ENCODE measurements at regions not wholly inside any gene's neighbourhood (a gene's known extent, or its start where the extent isn't known, plus 50 kb on each side); places are given as distances from the start of the nearest gene placed in this dataset.

GRCh38 chr7:34309584-34309983 is 348.4 kb upstream of the NPSR1 start:
- DNase-seq (ENCODE audit: low spot score) = no peak
- ATAC-seq (ENCODE audit: low FRiP score) = no peak
- no peak for TF ChIP-seq CTCF (IDR thresholded peaks at IDR 0.05)

- ATAC-seq (ENCODE audit: low FRiP score) (no peak), DNase-seq (ENCODE audit: low spot score) (no peak)
- TF ChIP-seq CTCF (IDR thresholded peaks at IDR 0.05) = no peak
Measured at GRCh38 chr7:34311591-34311990, 346.4 kb upstream of the NPSR1 start.

GRCh38 chr7:34312624-34313023 is 345.4 kb upstream of the NPSR1 start:
- ATAC-seq (ENCODE audit: low FRiP score) = no peak
- no peak for DNase-seq (ENCODE audit: low spot score)
- TF ChIP-seq CTCF (IDR thresholded peaks at IDR 0.05) = no peak

- no peak for ATAC-seq (ENCODE audit: low FRiP score)
- no peak for DNase-seq (ENCODE audit: low spot score)
- TF ChIP-seq CTCF (IDR thresholded peaks at IDR 0.05) = no peak
Measured at GRCh38 chr7:34313289-34313688, 344.7 kb upstream of the NPSR1 start.

GRCh38 chr7:34315032-34315431 is 343.0 kb upstream of the NPSR1 start:
- DNase-seq (ENCODE audit: low spot score) = no peak
- no peak for ATAC-seq (ENCODE audit: low FRiP score)
- no peak for TF ChIP-seq CTCF (IDR thresholded peaks at IDR 0.05)

- ATAC-seq (ENCODE audit: low FRiP score) = no peak
- TF ChIP-seq CTCF (IDR thresholded peaks at IDR 0.05) = no peak
- DNase-seq (ENCODE audit: low spot score) = no peak
Measured at GRCh38 chr7:34317039-34317438, 341.0 kb upstream of the NPSR1 start.

- no peak for DNase-seq (ENCODE audit: low spot score)
- no peak for TF ChIP-seq CTCF (IDR thresholded peaks at IDR 0.05)
- ATAC-seq (ENCODE audit: low FRiP score) = no peak
Measured at GRCh38 chr7:34320412-34320811, 337.6 kb upstream of the NPSR1 start.
